Erythroblast (primary cell): ENCODE measurements at regions not wholly inside any gene's neighbourhood (a gene's known extent, or its start where the extent isn't known, plus 50 kb on each side); places are given as distances from the start of the nearest gene placed in this dataset.

ENCODE experiments used
- GATA1 ChIP-seq: IDR thresholded peaks from 2 replicates; pipeline ENCODE4 v1.6.1; 2011; ENCODE audit warnings: low read depth, mild to moderate bottlenecking, control low read depth, low read length, moderate library complexity
- POLR2A ChIP-seq: IDR thresholded peaks from 2 replicates; pipeline ENCODE4 v1.6.1; 2011; ENCODE audit warnings: mild to moderate bottlenecking, low read length

DNA sequence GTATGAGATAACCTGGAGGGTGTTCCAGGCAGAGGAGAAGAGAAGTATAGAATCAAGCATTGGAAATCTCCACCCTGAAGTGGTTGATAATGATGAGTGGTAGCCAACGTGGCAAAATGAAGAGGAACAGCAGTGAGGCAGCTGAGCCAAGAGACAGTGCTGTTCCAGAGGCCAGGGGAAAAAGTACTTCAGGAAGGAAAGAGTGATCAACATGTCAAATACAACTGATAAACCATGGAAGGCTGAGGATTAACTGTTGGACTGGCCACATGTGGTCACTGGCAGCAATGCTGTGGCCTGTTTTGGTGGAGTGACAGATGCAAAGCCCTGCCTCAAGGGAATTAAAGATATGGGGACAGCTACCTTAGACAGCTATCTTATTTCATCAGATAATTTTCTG, 51.9 kb upstream of the RMP24 start:
- TF ChIP-seq POLR2A (no peak), GATA1 (no peak)
